ENCODE measurements at regions not wholly inside any gene's neighbourhood (a gene's known extent, or its start where the extent isn't known, plus 50 kb on each side); places are given as distances from the start of the nearest gene placed in this dataset.

- no peak for TF ChIP-seq ZNF274 (IDR thresholded peaks at IDR 0.05; ENCODE audit: low read depth, low read length)
- TF ChIP-seq YY1 (IDR thresholded peaks at IDR 0.05; ENCODE audit: insufficient read depth, insufficient read length): no peak
- no peak for TF ChIP-seq SUZ12 (IDR thresholded peaks at IDR 0.05; ENCODE audit: extremely low read depth, insufficient read depth, insufficient read length)
Observed at GRCh38 chrX:140913802-140914501, 88.4 kb upstream of the SPANXB1 start.

Measured in NT2/D1 (cell line).